Astrocyte of the cerebellum (primary cell): ENCODE measurements at regions not wholly inside any gene's neighbourhood (a gene's known extent, or its start where the extent isn't known, plus 50 kb on each side); places are given as distances from the start of the nearest gene placed in this dataset.

Experiments
- DNase-seq: peaks from one replicate; pipeline ENCODE4 v3.0.0-alpha.2; 2011; ENCODE audit warnings: low read depth
- H3K4me3 ChIP-seq: 2 replicates; pipeline ENCODE4 v1.5.1; 2011; ENCODE audit warnings: mild to moderate bottlenecking, low read depth, low read length, moderate library complexity
- CTCF ChIP-seq: IDR thresholded peaks from 2 replicates; pipeline ENCODE4 v1.5.1; 2012; ENCODE audit warnings: low read length, low read depth, moderate library complexity, mild to moderate bottlenecking; ENCODE audit errors: missing control alignments
- in situ Hi-C: cut with HindIII; loops from 2 replicates; pipeline ENCODE4 v1.10.0; 2017; ENCODE audit warnings: low sequenced_read_pairs

- in situ Hi-C loops = loop anchor here (25.0 kb wide), 1 partner anchor 652 kb away; no protein-coding TSS in a partner anchor
- H3K4me3 ChIP-seq = no peak overlapping the region
- no peak for TF ChIP-seq CTCF
- DNase-seq = no peak
These were observed 63.0 kb upstream of the PRDX6 start for GRCh38 chr1:173414136-173414535.

GRCh38 chr1:173414539-173415226, 62.5 kb upstream of the PRDX6 start:
- no peak for TF ChIP-seq CTCF
- no peak overlapping the region for H3K4me3 ChIP-seq
- in situ Hi-C loops = loop anchor here (25.0 kb wide), 1 partner anchor 652 kb away; no protein-coding TSS in a partner anchor
- no peak for DNase-seq

- no peak for TF ChIP-seq CTCF
- no peak overlapping the region for H3K4me3 ChIP-seq
- DNase-seq = no peak
- in situ Hi-C loops = loop anchor here (25.0 kb wide), 1 partner anchor 653 kb away; no protein-coding TSS in a partner anchor
These were observed 61.6 kb upstream of the PRDX6 start for GRCh38 chr1:173415490-173415889.

GRCh38 chr1:173415905-173416450, 61.2 kb upstream of the PRDX6 start:
- DNase-seq = no peak
- in situ Hi-C loops = loop anchor here (25.0 kb wide), 1 partner anchor 654 kb away; no protein-coding TSS in a partner anchor
- no peak for TF ChIP-seq CTCF
- H3K4me3 ChIP-seq = no peak overlapping the region

GRCh38 chr1:173417563-173417962, 59.6 kb upstream of the PRDX6 start:
- no peak for TF ChIP-seq CTCF
- DNase-seq = no peak
- no peak overlapping the region for H3K4me3 ChIP-seq
- in situ Hi-C loops = loop anchor here (25.0 kb wide), 1 partner anchor 655 kb away; no protein-coding TSS in a partner anchor

- in situ Hi-C loops = loop anchor here (25.0 kb wide), 1 partner anchor 656 kb away; no protein-coding TSS in a partner anchor
These were observed 58.8 kb upstream of the PRDX6 start for GRCh38 chr1:173418107-173418985.

More at GRCh38 chr1:173418107-173418985, 58.8 kb upstream of the PRDX6 start:
- H3K4me3 ChIP-seq = no peak overlapping the region
- no peak for TF ChIP-seq CTCF
- DNase-seq = peak; percentile 29
